H1 (cell line): ENCODE measurements at regions not wholly inside any gene's neighbourhood (a gene's known extent, or its start where the extent isn't known, plus 50 kb on each side); places are given as distances from the start of the nearest gene placed in this dataset.

ENCODE experiments used
- ASH2L ChIP-seq: fragments of 200-600, 300-600 bp; sonication (generic); IDR thresholded peaks from one replicate; pipeline ENCODE4 v1.7.1; 2017; ENCODE audit warnings: low read length
- ATF2 ChIP-seq: IDR thresholded peaks from 2 replicates; pipeline ENCODE4 v1.6.1; 2012; ENCODE audit warnings: low read length, inconsistent platforms
- ATF3 ChIP-seq: IDR thresholded peaks from 2 replicates; pipeline ENCODE4 v1.6.1; 2011; ENCODE audit warnings: low read depth, mild to moderate bottlenecking, low read length; ENCODE audit not compliant: insufficient read depth
- CHD2 ChIP-seq: IDR thresholded peaks from 2 replicates; pipeline ENCODE4 v1.6.1; 2012; ENCODE audit warnings: low read length, improper control_type of control experiment
- CTCF ChIP-seq, 3 experiments: IDR thresholded peaks; 1 replicate in 2 of 3; 2 replicates in 1 of 3; pipeline versions ENCODE4 v1.5.1 to v1.6.1; 2011; ENCODE audit warnings: low read length in 3 of 3, mild to moderate bottlenecking in 3 of 3, inconsistent platforms in 2 of 3, low read depth in 1 of 3, moderate library complexity in 1 of 3; ENCODE audit not compliant: insufficient read depth in 1 of 3; ENCODE audit errors: control extremely low read depth in 1 of 3
- EZH2 ChIP-seq: fragments of 200-600 bp; sonication (generic); IDR thresholded peaks from 2 replicates; pipeline ENCODE4 v1.7.1; 2012; ENCODE audit warnings: low read depth, mild to moderate bottlenecking, moderate library complexity, low read length, inconsistent platforms; ENCODE audit not compliant: severe bottlenecking
- JUN ChIP-seq: IDR thresholded peaks from 2 replicates; pipeline ENCODE4 v1.6.1; 2011; ENCODE audit warnings: low read depth, mild to moderate bottlenecking, improper control_type of control experiment, low read length
- MAX ChIP-seq: IDR thresholded peaks from 2 replicates; pipeline ENCODE4 v1.6.1; 2012; ENCODE audit warnings: inconsistent platforms
- POLR2A ChIP-seq, 2 experiments: IDR thresholded peaks; 1 replicate in 1 of 2; 2 replicates in 1 of 2; pipeline ENCODE4 v1.6.1; 2011; ENCODE audit warnings: low read depth in 2 of 2, low read length in 2 of 2, mild to moderate bottlenecking in 2 of 2; ENCODE audit errors: control extremely low read depth in 1 of 2
- SIRT6 ChIP-seq: IDR thresholded peaks from one replicate; pipeline ENCODE4 v1.7.1; 2012; ENCODE audit warnings: low read length, inconsistent platforms
- TCF12 ChIP-seq: IDR thresholded peaks from 2 replicates; pipeline ENCODE4 v1.6.1; 2011; ENCODE audit warnings: low read depth, mild to moderate bottlenecking, low read length

- no peak for TF ChIP-seq POLR2A (IDR thresholded peaks at IDR 0.05; ENCODE audit: control extremely low read depth in 1 of 2, low read depth in 2 of 2, low read length in 2 of 2)
- no peak for TF ChIP-seq ASH2L
- no peak for TF ChIP-seq TCF12
- TF ChIP-seq SIRT6: no peak
- TF ChIP-seq CHD2: no peak
- no peak for TF ChIP-seq CTCF (IDR thresholded peaks at IDR 0.05; ENCODE audit: control extremely low read depth in 1 of 3, insufficient read depth in 1 of 3, low read depth in 1 of 3, low read length in 3 of 3)
- no peak for TF ChIP-seq JUN
- no peak for TF ChIP-seq ATF2
- no peak for TF ChIP-seq EZH2
- TF ChIP-seq MAX: no peak
- TF ChIP-seq ATF3: no peak
Measured at GRCh38 chrX:16223385-16223784, 56.1 kb downstream of the MAGEB17 start.
